ENCODE measurements at regions not wholly inside any gene's neighbourhood (a gene's known extent, or its start where the extent isn't known, plus 50 kb on each side); places are given as distances from the start of the nearest gene placed in this dataset.

- H3K4ac ChIP-seq (ENCODE audit: low read depth in 1 of 2, low read length in 2 of 2), result no peak overlapping the region
- no peak overlapping the region for H2BK15ac ChIP-seq (ENCODE audit: low read depth, poor library complexity, severe bottlenecking)
- H3K27ac ChIP-seq (ENCODE audit: low read length, poor library complexity, severe bottlenecking), result no peak overlapping the region
- H3K18ac ChIP-seq (ENCODE audit: low read depth in 1 of 2, low read length in 2 of 2), result no peak overlapping the region
- no peaks in the 10 kb centered on the region for H3K9me3 ChIP-seq (ENCODE audit: control insufficient read depth, low read length)
- H3K14ac ChIP-seq (ENCODE audit: low read length in 2 of 2), result no peak overlapping the region
- no peak overlapping the region for H3K23ac ChIP-seq (ENCODE audit: low read length in 2 of 2)
- H4K91ac ChIP-seq (ENCODE audit: low read length), result no peak overlapping the region
- no peak overlapping the region for H4K8ac ChIP-seq (ENCODE audit: low read length)
- no peak overlapping the region for H3K9ac ChIP-seq (ENCODE audit: low read length)
- H2BK12ac ChIP-seq (ENCODE audit: low read length in 2 of 2), result no peak overlapping the region
- H3K4me3 ChIP-seq (ENCODE audit: insufficient read depth in 1 of 2, low read depth in 1 of 2, low read length in 2 of 2), result no peak overlapping the region
- H3K27me3 ChIP-seq (ENCODE audit: control insufficient read depth in 1 of 2, insufficient read depth in 1 of 2, low read length in 2 of 2), result no peaks in the 10 kb centered on the region
- no peak overlapping the region for H3K4me2 ChIP-seq (ENCODE audit: low read length, poor library complexity, severe bottlenecking)
- H2AK5ac ChIP-seq (ENCODE audit: low read length, severe bottlenecking), result no peak overlapping the region
- no peaks in the 10 kb centered on the region for H3K36me3 ChIP-seq (ENCODE audit: control insufficient read depth in 1 of 2, insufficient read depth in 2 of 2, low read depth in 1 of 2, low read length in 2 of 2)
- H3K4me1 ChIP-seq (ENCODE audit: control insufficient read depth, insufficient read depth, low read depth, low read length), result no peaks in the 10 kb centered on the region
- no peak overlapping the region for H2AFZ ChIP-seq (ENCODE audit: low read depth, low read length)
- H3K79me1 ChIP-seq (replicated peaks; ENCODE audit: low read length, poor library complexity, severe bottlenecking), result no peaks in the 10 kb centered on the region
- H2BK5ac ChIP-seq (ENCODE audit: low read depth, low read length, poor library complexity, severe bottlenecking), result no peak overlapping the region
- DNase-seq, result no peak
- no peak overlapping the region for H2BK120ac ChIP-seq (ENCODE audit: low read depth, low read length)
Observed at GRCh38 chr4:31190671-31191070, 470.5 kb downstream of the PCDH7 start.

GRCh38 chr4:31192341-31192740, 472.2 kb downstream of the PCDH7 start:
- Histone ChIP-seq H3K27ac (ENCODE audit: low read length, poor library complexity, severe bottlenecking) (no peak overlapping the region), H2BK120ac (ENCODE audit: low read depth, low read length) (no peak overlapping the region), H2BK5ac (ENCODE audit: low read depth, low read length, poor library complexity, severe bottlenecking) (no peak overlapping the region), H3K4me1 (ENCODE audit: control insufficient read depth, insufficient read depth, low read depth, low read length) (no peaks in the 10 kb centered on the region), H2AFZ (ENCODE audit: low read depth, low read length) (no peak overlapping the region), H3K18ac (ENCODE audit: low read depth in 1 of 2, low read length in 2 of 2) (no peak overlapping the region), H3K9ac (ENCODE audit: low read length) (no peak overlapping the region), H3K4me3 (ENCODE audit: insufficient read depth in 1 of 2, low read depth in 1 of 2, low read length in 2 of 2) (no peak overlapping the region), H3K79me1 (replicated peaks; ENCODE audit: low read length, poor library complexity, severe bottlenecking) (no peaks in the 10 kb centered on the region), H3K4ac (ENCODE audit: low read depth in 1 of 2, low read length in 2 of 2) (no peak overlapping the region), H4K8ac (ENCODE audit: low read length) (no peak overlapping the region), H2BK12ac (ENCODE audit: low read length in 2 of 2) (no peak overlapping the region), H3K27me3 (ENCODE audit: control insufficient read depth in 1 of 2, insufficient read depth in 1 of 2, low read length in 2 of 2) (no peaks in the 10 kb centered on the region), H2BK15ac (ENCODE audit: low read depth, poor library complexity, severe bottlenecking) (no peak overlapping the region), H3K23ac (ENCODE audit: low read length in 2 of 2) (no peak overlapping the region), H3K4me2 (ENCODE audit: low read length, poor library complexity, severe bottlenecking) (no peak overlapping the region), H2AK5ac (ENCODE audit: low read length, severe bottlenecking) (no peak overlapping the region), H3K36me3 (ENCODE audit: control insufficient read depth in 1 of 2, insufficient read depth in 2 of 2, low read depth in 1 of 2, low read length in 2 of 2) (no peaks in the 10 kb centered on the region), H3K9me3 (ENCODE audit: control insufficient read depth, low read length) (peaks cover 3% of the 10 kb centered on the region), H4K91ac (ENCODE audit: low read length) (no peak overlapping the region), H3K14ac (ENCODE audit: low read length in 2 of 2) (no peak overlapping the region)
- 100% methylated on average over 2 of the region's 2 CpGs for WGBS
- DNase-seq, result no peak

GRCh38 chr4:31193521-31193920, 473.4 kb downstream of the PCDH7 start:
- Histone ChIP-seq H3K27me3 (ENCODE audit: control insufficient read depth in 1 of 2, insufficient read depth in 1 of 2, low read length in 2 of 2) (no peaks in the 10 kb centered on the region), H3K4ac (ENCODE audit: low read depth in 1 of 2, low read length in 2 of 2) (no peak overlapping the region), H3K27ac (ENCODE audit: low read length, poor library complexity, severe bottlenecking) (no peak overlapping the region), H3K4me2 (ENCODE audit: low read length, poor library complexity, severe bottlenecking) (no peak overlapping the region), H3K36me3 (ENCODE audit: control insufficient read depth in 1 of 2, insufficient read depth in 2 of 2, low read depth in 1 of 2, low read length in 2 of 2) (no peaks in the 10 kb centered on the region), H3K9me3 (ENCODE audit: control insufficient read depth, low read length) (peaks cover 3% of the 10 kb centered on the region), H2BK5ac (ENCODE audit: low read depth, low read length, poor library complexity, severe bottlenecking) (no peak overlapping the region), H3K9ac (ENCODE audit: low read length) (no peak overlapping the region), H3K4me3 (ENCODE audit: insufficient read depth in 1 of 2, low read depth in 1 of 2, low read length in 2 of 2) (no peak overlapping the region), H4K91ac (ENCODE audit: low read length) (no peak overlapping the region), H2BK120ac (ENCODE audit: low read depth, low read length) (no peak overlapping the region), H2BK15ac (ENCODE audit: low read depth, poor library complexity, severe bottlenecking) (no peak overlapping the region), H2BK12ac (ENCODE audit: low read length in 2 of 2) (no peak overlapping the region), H2AK5ac (ENCODE audit: low read length, severe bottlenecking) (no peak overlapping the region), H3K14ac (ENCODE audit: low read length in 2 of 2) (no peak overlapping the region), H2AFZ (ENCODE audit: low read depth, low read length) (no peak overlapping the region), H3K79me1 (replicated peaks; ENCODE audit: low read length, poor library complexity, severe bottlenecking) (no peaks in the 10 kb centered on the region), H3K23ac (ENCODE audit: low read length in 2 of 2) (no peak overlapping the region), H3K18ac (ENCODE audit: low read depth in 1 of 2, low read length in 2 of 2) (no peak overlapping the region), H3K4me1 (ENCODE audit: control insufficient read depth, insufficient read depth, low read depth, low read length) (no peaks in the 10 kb centered on the region), H4K8ac (ENCODE audit: low read length) (no peak overlapping the region)
- no peak for DNase-seq
- WGBS, result no CpG with 5 or more reads among the region's 1 CpG

- no peak for DNase-seq
- 90% methylated on average over 2 of the region's 3 CpGs for WGBS
- H2AK5ac ChIP-seq (ENCODE audit: low read length, severe bottlenecking), result no peak overlapping the region
Observed at GRCh38 chr4:31194823-31195222, 474.7 kb downstream of the PCDH7 start.

More at GRCh38 chr4:31194823-31195222, 474.7 kb downstream of the PCDH7 start:
- Histone ChIP-seq H3K4me1 (ENCODE audit: control insufficient read depth, insufficient read depth, low read depth, low read length) (no peaks in the 10 kb centered on the region), H3K27ac (ENCODE audit: low read length, poor library complexity, severe bottlenecking) (no peak overlapping the region), H2BK5ac (ENCODE audit: low read depth, low read length, poor library complexity, severe bottlenecking) (no peak overlapping the region), H2BK12ac (ENCODE audit: low read length in 2 of 2) (no peak overlapping the region), H3K9me3 (ENCODE audit: control insufficient read depth, low read length) (peaks cover 7% of the 10 kb centered on the region), H4K91ac (ENCODE audit: low read length) (no peak overlapping the region), H2BK120ac (ENCODE audit: low read depth, low read length) (no peak overlapping the region), H4K8ac (ENCODE audit: low read length) (no peak overlapping the region), H3K36me3 (ENCODE audit: control insufficient read depth in 1 of 2, insufficient read depth in 2 of 2, low read depth in 1 of 2, low read length in 2 of 2) (no peaks in the 10 kb centered on the region), H2BK15ac (ENCODE audit: low read depth, poor library complexity, severe bottlenecking) (no peak overlapping the region), H3K27me3 (ENCODE audit: control insufficient read depth in 1 of 2, insufficient read depth in 1 of 2, low read length in 2 of 2) (no peaks in the 10 kb centered on the region), H3K79me1 (replicated peaks; ENCODE audit: low read length, poor library complexity, severe bottlenecking) (no peaks in the 10 kb centered on the region), H2AFZ (ENCODE audit: low read depth, low read length) (no peak overlapping the region), H3K14ac (ENCODE audit: low read length in 2 of 2) (no peak overlapping the region), H3K4me3 (ENCODE audit: insufficient read depth in 1 of 2, low read depth in 1 of 2, low read length in 2 of 2) (no peak overlapping the region), H3K18ac (ENCODE audit: low read depth in 1 of 2, low read length in 2 of 2) (no peak overlapping the region), H3K4ac (ENCODE audit: low read depth in 1 of 2, low read length in 2 of 2) (no peak overlapping the region), H3K4me2 (ENCODE audit: low read length, poor library complexity, severe bottlenecking) (no peak overlapping the region), H3K23ac (ENCODE audit: low read length in 2 of 2) (no peak overlapping the region), H3K9ac (ENCODE audit: low read length) (no peak overlapping the region)
